Upper lobe of left lung (tissue), 4 donors: ENCODE measurements at regions not wholly inside any gene's neighbourhood (a gene's known extent, or its start where the extent isn't known, plus 50 kb on each side); places are given as distances from the start of the nearest gene placed in this dataset.

ENCODE experiments used
- CTCF ChIP-seq, 6 experiments: fragments of 450-650 bp in 4 of 6; fragments of 200-600 bp in 2 of 6; sonication (generic) in 2 of 6; IDR thresholded peaks; one replicate each; pipeline ENCODE4 v1.5.1; 2016 to 2019; ENCODE audit warnings: antibody characterized with exemption in 6 of 6
- EP300 ChIP-seq, 4 donors: sonication (generic); formaldehyde crosslinking; IDR thresholded peaks; one replicate each; pipeline ENCODE4 v1.5.1; 2017; ENCODE audit warnings: antibody characterized with exemption in 4 of 4, control low read depth in 2 of 4
- POLR2AphosphoS5 ChIP-seq, 2 donors: sonication (generic); formaldehyde crosslinking; IDR thresholded peaks; one replicate each; pipeline ENCODE4 v1.5.1; 2017; ENCODE audit warnings: antibody characterized with exemption in 2 of 2

- no peak for TF ChIP-seq CTCF (IDR thresholded peaks at IDR 0.05)
- no peak for TF ChIP-seq POLR2AphosphoS5 (IDR thresholded peaks at IDR 0.05)
- TF ChIP-seq EP300 (IDR thresholded peaks at IDR 0.05): no peak
Measured at GRCh38 chr16:63737633-63738032, 1384.2 kb downstream of the CDH11 start.
